Gastrocnemius medialis (tissue), 4 donors: ENCODE measurements at regions not wholly inside any gene's neighbourhood (a gene's known extent, or its start where the extent isn't known, plus 50 kb on each side); places are given as distances from the start of the nearest gene placed in this dataset.
"Not testable (repeated sequence)": the region's sequence is repeated elsewhere in the genome, so short reads cannot be mapped to it uniquely, and the experiment has no call there.

ENCODE experiments used
- ATAC-seq, 2 donors: fragments of 150-250 bp; one replicate each; pipeline ENCODE4 v1.9.1; 2016
- DNase-seq, 2 donors: peaks; one replicate each; pipeline ENCODE4 v3.0.0-alpha.2; 2019
- H3K27ac ChIP-seq, 4 donors: fragments of 200-600 bp; sonication (generic); 1 replicate in 1 of 4; 2 replicates in 3 of 4; pipeline ENCODE4 v1.5.1; 2016 to 2018; ENCODE audit warnings: mild to moderate bottlenecking in 2 of 4, moderate library complexity in 1 of 4
- H3K27me3 ChIP-seq, 3 donors: fragments of 200-600 bp; sonication (generic) in 2 of 3; 1 replicate in 1 of 3; 2 replicates in 2 of 3; pipeline versions ENCODE4 v1.5.1 to v1.6.0; 2016 to 2019; ENCODE audit warnings: mild to moderate bottlenecking in 1 of 3, moderate library complexity in 1 of 3
- H3K36me3 ChIP-seq, 2 donors: fragments of 200-600 bp; sonication (generic) in 1 of 2; one replicate each; pipeline ENCODE4 v1.5.1; 2017 to 2018
- H3K4me1 ChIP-seq, 2 donors: fragments of 200-600 bp; sonication (generic) in 1 of 2; one replicate each; pipeline ENCODE4 v1.5.1; 2016 to 2017; ENCODE audit warnings: mild to moderate bottlenecking in 2 of 2
- H3K4me3 ChIP-seq, 4 donors: fragments of 200-600 bp; sonication (generic) in 3 of 4; 1 replicate in 1 of 4; 2 replicates in 3 of 4; pipeline ENCODE4 v1.5.1; 2016 to 2019; ENCODE audit warnings: mild to moderate bottlenecking in 2 of 4
- H3K9me3 ChIP-seq, 3 donors: fragments of 200-600 bp; sonication (generic) in 2 of 3; 1 replicate in 1 of 3; 2 replicates in 2 of 3; pipeline ENCODE4 v1.5.1; 2016 to 2019
- POLR2A ChIP-seq, 2 donors: fragments of 450-650 bp; IDR thresholded peaks; one replicate each; pipeline ENCODE4 v1.6.1; 2017; ENCODE audit warnings: antibody characterized with exemption in 2 of 2, mild to moderate bottlenecking in 2 of 2, moderate library complexity in 2 of 2
- in situ Hi-C, 4 donors: fragments of 200-750 bp; cut with MboI; loops; one replicate each; pipeline versions ENCODE4 v1.15.0 to v1.8.0; 2017; ENCODE audit warnings: low sequenced_read_pairs in 4 of 4
- intact Hi-C: fragments of 100-400 bp; cut with DNase I; formaldehyde crosslinking; loops from one replicate; pipeline ENCODE4 v1.15.1; 2023; ENCODE audit warnings: low total_unique reads
- TF ChIP-seq, protein P1 (sequence below), 5 experiments: fragments of 450-650 bp in 3 of 5; fragments of 200-600 bp in 2 of 5; sonication (generic) in 2 of 5; IDR thresholded peaks in 4 of 5; conservative IDR thresholded peaks in 1 of 5; 1 replicate in 4 of 5; 2 replicates in 1 of 5; pipeline ENCODE4 v1.5.1; 2016 to 2019; ENCODE audit warnings: antibody characterized with exemption in 5 of 5, mild to moderate bottlenecking in 3 of 5, moderate library complexity in 3 of 5

DNA sequence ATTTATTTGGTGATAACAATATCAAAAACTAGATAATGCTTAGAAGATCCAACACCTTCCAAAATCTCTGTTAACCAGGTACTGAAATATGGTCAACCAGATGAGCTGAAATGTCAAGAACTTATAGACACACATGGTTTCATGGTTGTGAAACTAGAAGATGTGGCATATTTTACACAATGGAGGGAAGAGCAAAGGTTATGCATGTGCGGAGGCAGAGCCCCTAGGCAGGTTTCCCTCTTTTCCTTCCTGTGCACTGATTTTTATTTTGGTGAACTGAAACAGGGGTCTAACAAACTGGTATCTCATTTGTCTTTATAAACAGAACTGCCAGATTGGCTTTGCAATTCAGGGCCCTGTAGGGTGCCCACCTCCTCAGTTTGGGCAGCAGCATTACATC is 91.6 kb downstream of the PRL start:
- no peaks in the 10 kb centered on the region for H3K9me3 ChIP-seq
- TF ChIP-seq, protein P1, sequence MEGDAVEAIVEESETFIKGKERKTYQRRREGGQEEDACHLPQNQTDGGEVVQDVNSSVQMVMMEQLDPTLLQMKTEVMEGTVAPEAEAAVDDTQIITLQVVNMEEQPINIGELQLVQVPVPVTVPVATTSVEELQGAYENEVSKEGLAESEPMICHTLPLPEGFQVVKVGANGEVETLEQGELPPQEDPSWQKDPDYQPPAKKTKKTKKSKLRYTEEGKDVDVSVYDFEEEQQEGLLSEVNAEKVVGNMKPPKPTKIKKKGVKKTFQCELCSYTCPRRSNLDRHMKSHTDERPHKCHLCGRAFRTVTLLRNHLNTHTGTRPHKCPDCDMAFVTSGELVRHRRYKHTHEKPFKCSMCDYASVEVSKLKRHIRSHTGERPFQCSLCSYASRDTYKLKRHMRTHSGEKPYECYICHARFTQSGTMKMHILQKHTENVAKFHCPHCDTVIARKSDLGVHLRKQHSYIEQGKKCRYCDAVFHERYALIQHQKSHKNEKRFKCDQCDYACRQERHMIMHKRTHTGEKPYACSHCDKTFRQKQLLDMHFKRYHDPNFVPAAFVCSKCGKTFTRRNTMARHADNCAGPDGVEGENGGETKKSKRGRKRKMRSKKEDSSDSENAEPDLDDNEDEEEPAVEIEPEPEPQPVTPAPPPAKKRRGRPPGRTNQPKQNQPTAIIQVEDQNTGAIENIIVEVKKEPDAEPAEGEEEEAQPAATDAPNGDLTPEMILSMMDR (IDR thresholded peaks at IDR 0.05 in 4 of 5, conservative IDR thresholded peaks at IDR 0.05 in 1 of 5): no peak
- no peak for TF ChIP-seq POLR2A (IDR thresholded peaks at IDR 0.05)
- no peaks in the 10 kb centered on the region for H3K4me1 ChIP-seq
- in situ Hi-C loops: no loop called here
- DNase-seq (no peak), ATAC-seq (no peak)
- H3K36me3 ChIP-seq: no peaks in the 10 kb centered on the region
- H3K4me3 ChIP-seq: no peak overlapping the region
- intact Hi-C loops: no loop called here
- H3K27me3 ChIP-seq: no peaks in the 10 kb centered on the region
- H3K27ac ChIP-seq: no peak overlapping the region

DNA sequence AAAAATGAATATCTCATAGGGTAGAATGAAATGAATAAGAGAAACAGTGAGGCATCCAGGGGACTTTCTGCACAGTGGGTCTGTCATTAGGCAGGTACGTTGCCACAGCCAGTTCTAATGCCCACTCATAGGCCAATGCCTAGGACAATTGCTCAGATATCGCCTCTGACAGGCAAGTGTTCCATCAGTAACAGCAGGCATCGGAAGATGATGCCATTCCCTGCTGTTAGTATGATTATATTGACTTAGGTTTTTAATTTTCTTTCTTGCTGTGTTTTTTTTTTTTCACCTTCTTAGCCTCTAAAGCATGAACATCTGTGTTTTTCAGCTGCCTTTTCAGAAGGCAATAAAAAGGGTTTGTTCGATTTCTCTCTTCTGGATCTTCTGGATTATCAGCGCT is 90.7 kb downstream of the PRL start:
- H3K4me1 ChIP-seq: no peaks in the 10 kb centered on the region
- ATAC-seq: no peak
- in situ Hi-C loops: no loop called here
- no peak for DNase-seq
- no peak overlapping the region for H3K27ac ChIP-seq
- H3K9me3 ChIP-seq: no peaks in the 10 kb centered on the region
- H3K4me3 ChIP-seq: no peak overlapping the region
- TF ChIP-seq, protein P1 (IDR thresholded peaks at IDR 0.05 in 4 of 5, conservative IDR thresholded peaks at IDR 0.05 in 1 of 5): no peak
- TF ChIP-seq POLR2A (IDR thresholded peaks at IDR 0.05): no peak
- no peaks in the 10 kb centered on the region for H3K36me3 ChIP-seq
- no peaks in the 10 kb centered on the region for H3K27me3 ChIP-seq
- intact Hi-C loops: no loop called here

DNA sequence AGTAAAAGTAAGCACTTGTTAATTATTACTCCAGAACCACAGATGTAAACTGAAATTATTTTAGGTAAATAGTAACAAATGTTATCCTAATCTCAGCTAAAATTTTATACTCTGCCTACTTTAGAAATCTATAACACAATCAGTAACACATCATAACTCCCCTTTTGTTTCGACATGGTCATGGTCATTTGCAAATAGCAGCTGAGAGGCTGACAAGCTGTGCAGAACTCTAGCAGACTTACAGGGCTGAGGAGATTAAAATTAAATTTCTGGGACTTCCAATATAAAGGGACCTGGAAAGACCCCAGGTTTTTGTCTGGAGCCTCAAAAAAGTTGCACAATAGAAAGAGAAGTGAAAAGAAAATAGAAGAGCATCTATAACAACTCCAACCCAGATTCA is 88.8 kb downstream of the PRL start:
- intact Hi-C loops (no loop called here), in situ Hi-C loops (no loop called here)
- H3K27me3 ChIP-seq: no peaks in the 10 kb centered on the region
- DNase-seq: no peak
- TF ChIP-seq, protein P1 (IDR thresholded peaks at IDR 0.05 in 4 of 5, conservative IDR thresholded peaks at IDR 0.05 in 1 of 5): no peak
- TF ChIP-seq POLR2A (IDR thresholded peaks at IDR 0.05): no peak
- H3K36me3 ChIP-seq: no peaks in the 10 kb centered on the region
- no peak for ATAC-seq
- no peak overlapping the region for H3K27ac ChIP-seq
- no peaks in the 10 kb centered on the region for H3K4me1 ChIP-seq
- H3K9me3 ChIP-seq: no peaks in the 10 kb centered on the region
- H3K4me3 ChIP-seq: no peak overlapping the region

DNA sequence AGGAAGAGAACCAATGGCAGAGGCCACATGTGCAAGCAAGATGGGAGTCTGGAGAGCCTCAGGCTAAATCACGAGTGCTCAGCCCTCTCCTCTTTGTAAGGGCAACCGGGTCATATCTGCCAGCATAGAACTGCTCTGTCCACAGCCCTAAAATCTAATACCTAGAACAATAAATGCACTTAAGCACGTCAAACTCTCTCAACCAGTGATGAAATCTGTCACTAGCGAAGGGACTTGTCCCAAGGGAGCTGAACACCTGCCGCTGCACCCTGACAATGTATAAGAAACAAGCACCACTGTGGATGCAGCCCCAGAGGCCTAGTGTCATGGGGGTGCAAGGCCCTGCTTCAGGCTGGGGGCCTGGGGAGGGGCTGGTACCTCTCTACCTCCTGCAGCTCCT is 82.5 kb downstream of the PRL start:
- Histone ChIP-seq H3K9me3 (no peaks in the 10 kb centered on the region), H3K4me3 (no peak overlapping the region), H3K4me1 (no peaks in the 10 kb centered on the region), H3K36me3 (no peaks in the 10 kb centered on the region), H3K27ac (no peak overlapping the region), H3K27me3 (no peaks in the 10 kb centered on the region)
- TF ChIP-seq, protein P1 (IDR thresholded peaks at IDR 0.05 in 4 of 5, conservative IDR thresholded peaks at IDR 0.05 in 1 of 5): no peak
- no peak for TF ChIP-seq POLR2A (IDR thresholded peaks at IDR 0.05)
- intact Hi-C loops (no loop called here), in situ Hi-C loops (no loop called here)
- ATAC-seq (no peak), DNase-seq (no peak)

DNA sequence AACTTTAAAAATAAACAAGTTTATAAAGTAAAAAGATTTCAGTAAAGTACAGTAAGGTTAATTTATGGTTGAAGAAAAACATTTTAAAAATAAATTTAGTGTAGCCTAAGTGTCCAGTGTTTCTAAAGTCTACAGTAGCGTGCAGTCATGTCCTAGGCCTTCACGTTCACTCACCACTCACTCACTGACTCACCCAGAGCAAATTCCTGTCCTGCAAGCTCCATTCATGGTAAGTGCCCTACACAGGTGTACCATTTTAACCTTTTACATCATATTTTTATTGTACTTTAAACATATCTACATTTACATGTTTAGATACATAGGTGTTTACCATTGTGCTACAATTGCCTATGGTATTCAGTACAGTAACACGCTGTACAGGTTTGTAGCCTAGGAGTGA is 81.4 kb downstream of the PRL start:
- H3K4me1 ChIP-seq, H3K9me3 ChIP-seq, H3K4me3 ChIP-seq, intact Hi-C loops, in situ Hi-C loops, H3K27me3 ChIP-seq, DNase-seq, H3K36me3 ChIP-seq, ATAC-seq, H3K27ac ChIP-seq: not testable (repeated sequence)
